OCI-LY1 (cell line): ENCODE measurements at regions not wholly inside any gene's neighbourhood (a gene's known extent, or its start where the extent isn't known, plus 50 kb on each side); places are given as distances from the start of the nearest gene placed in this dataset.

Experiments
- H2AFZ ChIP-seq: fragments of 200-600 bp; sonication (generic), shearing (Covaris generic); 2 replicates; pipeline ENCODE4 v1.6.0; 2014; ENCODE audit warnings: antibody characterized with exemption, mild to moderate bottlenecking, low read length
- H3F3A ChIP-seq: fragments of 200-600 bp; sonication (generic), shearing (Covaris generic); 2 replicates; pipeline ENCODE4 v1.6.0; 2014; ENCODE audit warnings: mild to moderate bottlenecking, antibody characterized with exemption, low read length, moderate library complexity; ENCODE audit not compliant: insufficient read depth
- H3K27ac ChIP-seq: fragments of 200-600 bp; sonication (generic); 2 replicates; pipeline ENCODE4 v1.5.1; 2014; ENCODE audit warnings: low read length, mixed run types, mild to moderate bottlenecking, low read depth; ENCODE audit not compliant: poor library complexity, severe bottlenecking
- H3K27me3 ChIP-seq: fragments of 200-600 bp; sonication (generic); 2 replicates; pipeline ENCODE4 v1.6.0; 2014; ENCODE audit warnings: antibody characterized with exemption, mild to moderate bottlenecking, low read length, moderate library complexity; ENCODE audit not compliant: insufficient read depth
- H3K36me3 ChIP-seq: fragments of 200-600 bp; sonication (generic); 2 replicates; pipeline ENCODE4 v1.6.1; 2014; ENCODE audit warnings: mild to moderate bottlenecking, antibody characterized with exemption, low read length, moderate library complexity, mixed read lengths; ENCODE audit not compliant: insufficient read depth
- H3K4me1 ChIP-seq: fragments of 200-600 bp; sonication (generic); 2 replicates; pipeline ENCODE4 v1.5.1; 2014; ENCODE audit warnings: mild to moderate bottlenecking, low read length, moderate library complexity; ENCODE audit not compliant: insufficient read depth, severe bottlenecking
- H3K4me2 ChIP-seq: fragments of 200-600 bp; sonication (generic), shearing (Covaris generic); 2 replicates; pipeline ENCODE4 v1.6.1; 2014; ENCODE audit warnings: low read length
- H3K4me3 ChIP-seq: fragments of 200-600 bp; sonication (generic); 2 replicates; pipeline ENCODE4 v1.5.1; 2014; ENCODE audit warnings: low read length, low read depth, mild to moderate bottlenecking, mixed read lengths; ENCODE audit not compliant: poor library complexity, severe bottlenecking
- H3K79me2 ChIP-seq: fragments of 200-600 bp; shearing (Covaris generic); 2 replicates; pipeline ENCODE4 v1.6.1; 2016; ENCODE audit warnings: mixed run types, low read length, mixed read lengths; ENCODE audit not compliant: insufficient read depth
- H3K9ac ChIP-seq: fragments of 200-600 bp; sonication (generic), shearing (Covaris generic); 2 replicates; pipeline ENCODE4 v1.6.1; 2014; ENCODE audit warnings: mild to moderate bottlenecking, low read length, mixed read lengths
- H3K9me2 ChIP-seq: fragments of 200-600 bp; sonication (generic), shearing (Covaris generic); 2 replicates; pipeline ENCODE4 v1.6.1; 2014; ENCODE audit warnings: low read depth, mild to moderate bottlenecking, low read length, mixed read lengths
- H3K9me3 ChIP-seq: fragments of 200-600 bp; shearing (Covaris generic); 2 replicates; pipeline ENCODE4 v1.6.1; 2014; ENCODE audit warnings: low read length, mixed read lengths
- H4K20me1 ChIP-seq: fragments of 200-600 bp; sonication (generic), shearing (Covaris generic); 2 replicates; pipeline ENCODE4 v1.6.0; 2016; ENCODE audit warnings: mild to moderate bottlenecking, low read length; ENCODE audit not compliant: insufficient read depth
- EZH2 ChIP-seq: fragments of 200-600 bp; sonication (generic), shearing (Covaris generic); IDR thresholded peaks from 2 replicates; pipeline ENCODE4 v1.8.0; 2017; ENCODE audit warnings: borderline replicate concordance, mixed run types, mild to moderate bottlenecking, antibody characterized with exemption, low read length, moderate library complexity, mixed read lengths
- TF ChIP-seq, protein P1 (sequence below): fragments of 200-600 bp; sonication (generic), shearing (Covaris generic); IDR thresholded peaks from 2 replicates; pipeline ENCODE4 v1.5.1; 2017; ENCODE audit warnings: mild to moderate bottlenecking, antibody characterized with exemption, low read length, moderate library complexity, mixed read lengths

DNA sequence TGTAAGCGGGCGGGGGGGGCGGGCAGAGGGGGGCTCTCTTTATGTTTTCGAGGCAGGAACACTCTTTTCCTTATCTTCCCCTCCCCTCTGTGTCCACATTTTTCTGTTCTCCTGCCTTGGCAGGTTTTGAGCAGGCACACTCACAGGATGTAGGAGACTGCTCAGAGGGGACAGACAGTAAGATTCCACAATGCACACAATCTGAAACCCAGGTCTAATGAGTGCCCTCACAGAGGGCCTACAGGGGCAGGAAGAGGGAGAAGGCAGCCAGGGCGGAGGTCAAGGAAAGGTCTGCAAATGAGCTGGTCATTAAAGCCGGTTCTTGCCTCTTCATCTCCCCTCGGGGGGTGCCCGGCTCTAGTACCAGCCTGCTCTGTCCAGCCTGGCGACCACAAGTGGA lies 106.1 kb upstream of the ATP6AP2 start:
- Histone ChIP-seq H3K79me2 (no peaks in the 10 kb centered on the region), H3K4me1 (peaks cover 5% of the 10 kb centered on the region), H3K9me2 (no peaks in the 10 kb centered on the region), H3K27me3 (no peaks in the 10 kb centered on the region), H3K27ac (no peak overlapping the region), H3K9me3 (no peaks in the 10 kb centered on the region), H3K4me3 (no peak overlapping the region), H3F3A (no peaks in the 10 kb centered on the region), H3K36me3 (no peaks in the 10 kb centered on the region), H3K4me2 (no peak overlapping the region), H2AFZ (no peak overlapping the region), H3K9ac (no peak overlapping the region), H4K20me1 (no peaks in the 10 kb centered on the region)
- TF ChIP-seq, protein P1, sequence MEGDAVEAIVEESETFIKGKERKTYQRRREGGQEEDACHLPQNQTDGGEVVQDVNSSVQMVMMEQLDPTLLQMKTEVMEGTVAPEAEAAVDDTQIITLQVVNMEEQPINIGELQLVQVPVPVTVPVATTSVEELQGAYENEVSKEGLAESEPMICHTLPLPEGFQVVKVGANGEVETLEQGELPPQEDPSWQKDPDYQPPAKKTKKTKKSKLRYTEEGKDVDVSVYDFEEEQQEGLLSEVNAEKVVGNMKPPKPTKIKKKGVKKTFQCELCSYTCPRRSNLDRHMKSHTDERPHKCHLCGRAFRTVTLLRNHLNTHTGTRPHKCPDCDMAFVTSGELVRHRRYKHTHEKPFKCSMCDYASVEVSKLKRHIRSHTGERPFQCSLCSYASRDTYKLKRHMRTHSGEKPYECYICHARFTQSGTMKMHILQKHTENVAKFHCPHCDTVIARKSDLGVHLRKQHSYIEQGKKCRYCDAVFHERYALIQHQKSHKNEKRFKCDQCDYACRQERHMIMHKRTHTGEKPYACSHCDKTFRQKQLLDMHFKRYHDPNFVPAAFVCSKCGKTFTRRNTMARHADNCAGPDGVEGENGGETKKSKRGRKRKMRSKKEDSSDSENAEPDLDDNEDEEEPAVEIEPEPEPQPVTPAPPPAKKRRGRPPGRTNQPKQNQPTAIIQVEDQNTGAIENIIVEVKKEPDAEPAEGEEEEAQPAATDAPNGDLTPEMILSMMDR, result no peak
- no peak for TF ChIP-seq EZH2

DNA sequence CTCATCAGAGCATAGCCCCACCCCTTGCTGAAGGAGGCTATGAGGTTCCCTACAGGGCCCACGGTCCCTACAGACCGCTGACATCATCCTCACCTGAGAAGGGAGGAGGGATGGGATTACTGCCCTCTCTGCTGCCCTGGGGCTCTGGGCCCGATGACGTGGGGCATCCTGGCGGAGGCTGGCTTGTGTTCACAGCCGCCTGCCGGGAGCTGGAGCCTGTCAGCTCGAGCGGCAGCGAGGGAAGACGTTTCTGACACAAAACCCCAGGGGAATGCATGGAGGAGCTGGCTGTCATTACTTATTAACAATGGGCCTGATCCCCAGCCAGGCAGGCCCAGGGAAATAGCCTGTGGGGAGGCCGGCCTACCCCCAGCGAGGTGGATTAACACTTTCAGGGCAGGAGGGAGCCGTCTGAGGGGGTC lies 106.6 kb upstream of the ATP6AP2 start:
- H3K9me2 ChIP-seq, result no peaks in the 10 kb centered on the region
- peaks cover 5% of the 10 kb centered on the region for H3K4me1 ChIP-seq
- no peaks in the 10 kb centered on the region for H3K27me3 ChIP-seq
- TF ChIP-seq, protein P1, result no peak
- TF ChIP-seq EZH2, result no peak
- H3K27ac ChIP-seq, result no peak overlapping the region
- no peak overlapping the region for H3K4me2 ChIP-seq
- no peaks in the 10 kb centered on the region for H4K20me1 ChIP-seq
- no peaks in the 10 kb centered on the region for H3K79me2 ChIP-seq
- no peaks in the 10 kb centered on the region for H3F3A ChIP-seq
- H3K9ac ChIP-seq, result no peak overlapping the region
- no peaks in the 10 kb centered on the region for H3K36me3 ChIP-seq
- H3K4me3 ChIP-seq, result no peak overlapping the region
- H3K9me3 ChIP-seq, result no peaks in the 10 kb centered on the region
- H2AFZ ChIP-seq, result no peak overlapping the region

DNA sequence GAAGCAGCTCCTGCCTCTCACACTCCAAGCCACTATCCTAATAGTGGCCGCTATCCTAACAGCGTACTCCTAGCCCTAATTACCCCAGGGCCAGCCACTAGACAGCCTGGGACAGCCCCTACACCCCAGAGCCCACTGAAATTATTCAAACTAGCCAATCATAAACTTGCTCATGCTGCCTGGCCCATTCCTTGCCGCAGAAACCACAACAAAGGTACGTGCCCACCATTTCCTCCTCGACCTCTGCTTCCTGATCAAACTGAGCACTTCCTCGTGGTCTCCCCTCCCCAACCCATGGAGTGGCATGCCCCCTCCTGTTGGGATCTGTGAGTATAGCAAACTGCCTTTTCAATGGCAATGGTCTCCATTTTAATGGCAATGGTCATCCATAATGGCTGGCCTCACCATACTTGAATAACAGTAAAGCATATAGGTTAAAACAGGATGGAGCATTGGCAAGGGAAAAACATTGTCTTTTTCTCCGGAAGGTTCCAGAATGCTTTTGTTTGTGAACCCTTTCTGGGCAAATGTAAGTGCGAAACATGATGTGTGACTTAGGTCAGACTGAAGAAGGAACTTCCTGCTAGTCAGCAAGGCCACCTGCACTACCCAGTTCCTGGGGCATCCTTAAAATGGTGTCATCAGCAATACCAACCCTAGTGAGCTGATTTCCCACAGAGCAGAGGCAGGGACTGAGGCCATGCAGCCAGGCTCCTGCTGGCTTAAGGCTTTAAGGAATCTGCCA lies 107.1 kb upstream of the ATP6AP2 start:
- H3K4me3 ChIP-seq, result no peak overlapping the region
- no peak overlapping the region for H2AFZ ChIP-seq
- H3K4me1 ChIP-seq, result peaks cover 5% of the 10 kb centered on the region
- no peaks in the 10 kb centered on the region for H3K36me3 ChIP-seq
- H3K9me3 ChIP-seq, result no peaks in the 10 kb centered on the region
- H3K9ac ChIP-seq, result no peak overlapping the region
- no peaks in the 10 kb centered on the region for H4K20me1 ChIP-seq
- H3K27me3 ChIP-seq, result no peaks in the 10 kb centered on the region
- no peaks in the 10 kb centered on the region for H3K9me2 ChIP-seq
- no peaks in the 10 kb centered on the region for H3F3A ChIP-seq
- H3K79me2 ChIP-seq, result no peaks in the 10 kb centered on the region
- no peak overlapping the region for H3K4me2 ChIP-seq
- TF ChIP-seq EZH2, result no peak
- TF ChIP-seq, protein P1, result no peak
- no peak overlapping the region for H3K27ac ChIP-seq
